Heart left ventricle (tissue), 13 donors: ENCODE measurements at regions not wholly inside any gene's neighbourhood (a gene's known extent, or its start where the extent isn't known, plus 50 kb on each side); places are given as distances from the start of the nearest gene placed in this dataset.

Experiments
- CTCF ChIP-seq, 12 donors: fragments of 200-600 bp; sonication (generic) in 4 of 12; IDR thresholded peaks; one replicate each; pipeline versions ENCODE4 v1.5.0 to v1.8.0; 2018 to 2022; ENCODE audit warnings: antibody characterized with exemption in 12 of 12, mild to moderate bottlenecking in 5 of 12
- POLR2A ChIP-seq, 2 donors: fragments of 450-650 bp; IDR thresholded peaks; one replicate each; pipeline ENCODE4 v1.6.1; 2017; ENCODE audit warnings: antibody characterized with exemption in 2 of 2, mild to moderate bottlenecking in 2 of 2, moderate library complexity in 2 of 2
- donor health status: ischemic (EF 13 %, LVEDD 7.1; RV severe dilation, severe dysfunction).
- donor health status: DM: no; HTN: yes; CAD: no.
- donor health status: DM: no; HTN: no; CAD: no.
- donor health status: ischemic (EF 25% LVEDD 6.9; RV normal size, moderate dysfunction).
- donor health status: ischemic (EF 25% LVEDD 5.7; RV mildly dilated, moderate dysfunction).
- donor health status: ischemic (EF 35%, LVEDD 5.7; RV mildly dilated, moderate dysfunction).
- donor health status: nonischemic (EF 11% LVEDD 7.7; RV severe dilation, severe dysfunction).
- donor health status: DM: yes; HTN: yes; CAD: no.
- donor health status: PGD.
- donor health status: ischemic (EF 29% LVEDD 5.4; RV normal size, mild dysfunction).
- donor health status: nonischemic (EF 23%, LVEDD 6.1; RV moderate dilation, normal function).

- no peak for TF ChIP-seq CTCF (IDR thresholded peaks at IDR 0.05)
- TF ChIP-seq POLR2A (IDR thresholded peaks at IDR 0.05) = no peak
These were observed 324.3 kb downstream of the GABRG2 start for GRCh38 chr5:162391833-162392232.
